Ishikawa (cell line): ENCODE measurements at regions not wholly inside any gene's neighbourhood (a gene's known extent, or its start where the extent isn't known, plus 50 kb on each side); places are given as distances from the start of the nearest gene placed in this dataset.

Experiments used
- CEBPB ChIP-seq: IDR thresholded peaks from 2 replicates; pipeline ENCODE4 v1.6.1; 2012
- CREB1 ChIP-seq: IDR thresholded peaks from 2 replicates; pipeline ENCODE4 v1.6.1; 2012; ENCODE audit warnings: low read depth
- EGR1 ChIP-seq: IDR thresholded peaks from 2 replicates; pipeline ENCODE4 v1.6.1; 2012
- EP300 ChIP-seq: IDR thresholded peaks from 2 replicates; pipeline ENCODE4 v1.6.1; 2012; ENCODE audit warnings: borderline replicate concordance
- FOXM1 ChIP-seq: IDR thresholded peaks from 2 replicates; pipeline ENCODE4 v1.6.1; 2012; ENCODE audit warnings: low read depth, borderline replicate concordance
- MAX ChIP-seq: IDR thresholded peaks from 2 replicates; pipeline ENCODE4 v1.6.1; 2012
- NFIC ChIP-seq: IDR thresholded peaks from 2 replicates; pipeline ENCODE4 v1.6.1; 2012
- RAD21 ChIP-seq: IDR thresholded peaks from 2 replicates; pipeline ENCODE4 v1.6.1; 2012; ENCODE audit warnings: low read depth
- REST ChIP-seq: IDR thresholded peaks from 2 replicates; pipeline ENCODE4 v1.6.1; 2012; ENCODE audit warnings: low read depth, mild to moderate bottlenecking
- TAF1 ChIP-seq: IDR thresholded peaks from 2 replicates; pipeline ENCODE4 v1.6.1; 2012; ENCODE audit warnings: low read depth, mild to moderate bottlenecking
- TCF12 ChIP-seq: IDR thresholded peaks from 2 replicates; pipeline ENCODE4 v1.6.1; 2012; ENCODE audit warnings: low read depth
- TEAD4 ChIP-seq: IDR thresholded peaks from 2 replicates; pipeline ENCODE4 v1.6.1; 2012
- USF1 ChIP-seq: IDR thresholded peaks from 2 replicates; pipeline ENCODE4 v1.6.1; 2012
- YY1 ChIP-seq: IDR thresholded peaks from 2 replicates; pipeline ENCODE4 v1.6.1; 2012; ENCODE audit warnings: low read depth
- ZBTB7A ChIP-seq: IDR thresholded peaks from 2 replicates; pipeline ENCODE4 v1.6.1; 2012; ENCODE audit warnings: low read depth

- TF ChIP-seq REST (no peak), CREB1 (no peak), CEBPB (no peak), ZBTB7A (no peak), TAF1 (no peak), FOXM1 (no peak)
Measured at GRCh38 chr21:22456241-22456640, 1458.0 kb downstream of the NCAM2 start.

- TF ChIP-seq USF1 (no peak), FOXM1 (no peak)
Measured at GRCh38 chr21:22468893-22469292, 1470.7 kb downstream of the NCAM2 start.

- no peak for TF ChIP-seq REST
- no peak for TF ChIP-seq MAX
- TF ChIP-seq TCF12: no peak
- no peak for TF ChIP-seq ZBTB7A
- no peak for TF ChIP-seq FOXM1
- TF ChIP-seq USF1: no peak
- no peak for TF ChIP-seq NFIC
- TF ChIP-seq TAF1: no peak
- TF ChIP-seq EP300: no peak
Measured at GRCh38 chr21:22474403-22474802, 1476.2 kb downstream of the NCAM2 start.

- TF ChIP-seq EGR1 (no peak), TEAD4 (no peak), MAX (no peak), TCF12 (no peak), TAF1 (no peak), REST (no peak), EP300 (no peak), FOXM1 (no peak), CEBPB (no peak), YY1 (no peak), NFIC (no peak), ZBTB7A (no peak), USF1 (no peak), CREB1 (no peak), RAD21 (no peak)
Measured at GRCh38 chr21:22476214-22476613, 1478.0 kb downstream of the NCAM2 start.
